Astrocyte (in vitro differentiated cells and primary cell): ENCODE measurements at regions not wholly inside any gene's neighbourhood (a gene's known extent, or its start where the extent isn't known, plus 50 kb on each side); places are given as distances from the start of the nearest gene placed in this dataset.

Source experiments
- DNase-seq: peaks from one replicate; pipeline ENCODE4 v3.0.0-alpha.2; 2010; ENCODE audit warnings: low read depth
- FAIRE-seq: peaks from 2 replicates; lab custom pipeline; 2011; peaks lifted over from hg19 to GRCh38; lab: Jason Lieb, UNC
- H2AFZ ChIP-seq: 2 replicates; pipeline ENCODE4 v1.6.0; 2012; ENCODE audit warnings: low read depth, low read length, inconsistent platforms
- H3K27ac ChIP-seq: 2 replicates; pipeline ENCODE4 v1.5.1; 2011; ENCODE audit warnings: low read depth, low read length, inconsistent platforms
- H3K27me3 ChIP-seq: 2 replicates; pipeline ENCODE4 v1.6.0; 2011; ENCODE audit warnings: low read length, inconsistent platforms; ENCODE audit not compliant: insufficient read depth
- H3K36me3 ChIP-seq: 2 replicates; pipeline ENCODE4 v1.5.1; 2011; ENCODE audit warnings: low read length, inconsistent platforms; ENCODE audit not compliant: insufficient read depth
- H3K4me1 ChIP-seq: 2 replicates; pipeline ENCODE4 v1.5.1; 2011; ENCODE audit warnings: low read length, inconsistent platforms; ENCODE audit not compliant: insufficient read depth
- H3K4me2 ChIP-seq: 2 replicates; pipeline ENCODE4 v1.6.0; 2012; ENCODE audit warnings: low read length, inconsistent platforms
- H3K4me3 ChIP-seq: 2 replicates; pipeline ENCODE4 v1.5.1; 2011; ENCODE audit warnings: low read depth, mild to moderate bottlenecking, low read length, inconsistent platforms; ENCODE audit not compliant: insufficient read depth
- H3K79me2 ChIP-seq: 2 replicates; pipeline ENCODE4 v1.6.0; 2012; ENCODE audit warnings: mild to moderate bottlenecking, low read length, inconsistent platforms; ENCODE audit not compliant: insufficient read depth
- H3K9ac ChIP-seq: 2 replicates; pipeline ENCODE4 v1.6.0; 2012; ENCODE audit warnings: mild to moderate bottlenecking, low read length, inconsistent platforms
- H3K9me3 ChIP-seq: 2 replicates; pipeline ENCODE4 v1.5.1; 2012; ENCODE audit warnings: low read depth, mild to moderate bottlenecking, low read length, inconsistent platforms; ENCODE audit not compliant: insufficient read depth
- H4K20me1 ChIP-seq: 2 replicates; pipeline ENCODE4 v1.6.0; 2012; ENCODE audit warnings: low read length, inconsistent platforms; ENCODE audit not compliant: insufficient read depth
- H3K27ac Mint-ChIP-seq: one replicate; pipeline ENCODE4 v1.8.0; 2021; ENCODE audit warnings: mild to moderate bottlenecking, mixed read lengths; ENCODE audit not compliant: unreplicated experiment
- H3K27me3 Mint-ChIP-seq: one replicate; pipeline ENCODE4 v1.8.0; 2021; ENCODE audit warnings: low read depth, mixed read lengths; ENCODE audit not compliant: unreplicated experiment
- H3K36me3 Mint-ChIP-seq: one replicate; pipeline ENCODE4 v1.8.0; 2021; ENCODE audit warnings: low read depth, mixed read lengths; ENCODE audit not compliant: unreplicated experiment
- H3K4me1 Mint-ChIP-seq: one replicate; pipeline ENCODE4 v1.8.0; 2021; ENCODE audit warnings: low read depth, mixed read lengths; ENCODE audit not compliant: unreplicated experiment
- H3K4me3 Mint-ChIP-seq: one replicate; pipeline ENCODE4 v1.8.0; 2021; ENCODE audit warnings: mild to moderate bottlenecking, moderate library complexity, mixed read lengths; ENCODE audit not compliant: unreplicated experiment
- H3K9me3 Mint-ChIP-seq: one replicate; pipeline ENCODE4 v1.8.0; 2021; ENCODE audit warnings: mild to moderate bottlenecking, mixed read lengths; ENCODE audit not compliant: unreplicated experiment
- CTCF ChIP-seq: IDR thresholded peaks from 2 replicates; pipeline ENCODE4 v1.5.1; 2011; ENCODE audit warnings: low read depth, mild to moderate bottlenecking, inconsistent platforms, low read length, moderate library complexity; ENCODE audit not compliant: insufficient read depth
- EZH2 ChIP-seq: IDR thresholded peaks from 2 replicates; pipeline ENCODE4 v1.6.1; 2012; ENCODE audit warnings: mild to moderate bottlenecking, low read length, inconsistent platforms; ENCODE audit not compliant: insufficient read depth

DNA sequence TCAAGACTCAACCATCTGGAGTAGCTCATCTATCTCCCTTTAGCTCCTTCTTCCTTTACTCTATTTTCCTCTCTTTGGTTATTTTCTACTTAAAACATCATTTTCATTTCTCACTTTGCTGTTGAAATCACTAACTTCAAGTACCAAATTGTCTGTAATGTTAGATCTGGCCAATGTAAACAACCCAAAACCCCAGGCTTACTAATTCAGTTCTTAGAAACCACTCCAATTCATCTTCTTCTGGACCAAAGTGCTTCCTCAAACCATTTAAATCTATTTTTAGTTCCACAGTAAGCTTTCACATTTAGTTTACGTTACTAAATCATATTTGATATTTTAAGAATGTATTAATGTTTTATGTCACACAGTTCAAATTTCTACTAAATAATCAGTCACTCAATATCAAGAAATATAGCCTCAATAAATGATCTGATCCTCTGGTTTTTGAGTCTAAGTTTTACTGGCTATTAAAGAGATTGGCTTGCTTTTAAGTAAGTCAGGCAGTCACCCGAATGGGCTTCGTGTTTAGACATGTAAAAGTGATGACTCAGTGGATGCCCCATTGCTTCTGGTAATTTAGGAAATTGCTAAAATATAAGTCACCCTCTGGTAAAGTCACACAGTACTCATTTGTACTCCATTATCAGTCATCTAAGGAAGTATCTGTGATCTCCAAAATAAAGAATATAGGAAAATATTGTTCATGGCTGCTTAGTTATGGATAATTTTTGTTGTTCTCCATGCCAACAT lies 527.2 kb upstream of the SOX11 start:
- Mint-ChIP-seq H3K4me3 (no peak overlapping the region), H3K36me3 (no peaks in the 10 kb centered on the region), H3K27me3 (no peaks in the 10 kb centered on the region), H3K27ac (peak overlapping the region; percentile 77), H3K9me3 (peaks cover 2% of the 10 kb centered on the region), H3K4me1 (peaks cover 11% of the 10 kb centered on the region)
- peak; percentile 92 for DNase-seq
- Histone ChIP-seq H3K36me3 (no peaks in the 10 kb centered on the region), H3K27me3 (no peaks in the 10 kb centered on the region), H2AFZ (no peak overlapping the region), H3K9me3 (no peaks in the 10 kb centered on the region), H3K9ac (peak overlapping the region; percentile 45), H3K27ac (peak overlapping the region; percentile 78), H3K4me2 (peak overlapping the region; percentile 81), H3K4me1 (peaks cover 14% of the 10 kb centered on the region), H3K4me3 (peak overlapping the region; percentile 22), H4K20me1 (no peaks in the 10 kb centered on the region), H3K79me2 (no peaks in the 10 kb centered on the region)
- no peak for FAIRE-seq
- no peak for TF ChIP-seq EZH2
- TF ChIP-seq CTCF: no peak

DNA sequence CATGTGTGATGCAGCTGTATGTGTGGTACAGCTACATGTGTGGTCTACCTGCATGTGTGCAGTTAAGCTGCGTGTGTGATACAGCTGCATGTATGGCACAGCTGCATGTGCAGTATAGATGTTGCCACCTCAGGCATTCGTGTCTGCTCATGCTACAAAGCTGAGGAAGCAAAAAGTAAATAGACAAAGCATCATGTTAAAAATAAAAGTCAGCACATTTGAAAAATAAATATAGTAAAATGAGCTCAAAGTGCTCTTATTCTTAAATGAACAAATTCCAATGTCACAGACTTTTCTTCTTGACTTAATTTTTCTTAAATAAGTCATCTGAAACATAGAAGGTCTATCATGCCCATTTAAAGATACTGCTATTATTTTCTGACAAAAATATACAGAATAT lies 519.3 kb upstream of the SOX11 start:
- H3K27me3 Mint-ChIP-seq: no peaks in the 10 kb centered on the region
- H3K9me3 Mint-ChIP-seq: no peaks in the 10 kb centered on the region
- H2AFZ ChIP-seq: no peak overlapping the region
- no peaks in the 10 kb centered on the region for H3K36me3 ChIP-seq
- peaks cover 4% of the 10 kb centered on the region for H3K4me1 Mint-ChIP-seq
- no peak for DNase-seq
- H3K27ac Mint-ChIP-seq: no peak overlapping the region
- FAIRE-seq: no peak
- no peak overlapping the region for H3K4me3 ChIP-seq
- H3K36me3 Mint-ChIP-seq: no peaks in the 10 kb centered on the region
- TF ChIP-seq CTCF: no peak
- TF ChIP-seq EZH2: no peak
- H3K79me2 ChIP-seq: no peaks in the 10 kb centered on the region
- no peaks in the 10 kb centered on the region for H3K4me1 ChIP-seq
- H4K20me1 ChIP-seq: no peaks in the 10 kb centered on the region
- no peak overlapping the region for H3K9ac ChIP-seq
- no peaks in the 10 kb centered on the region for H3K9me3 ChIP-seq
- no peaks in the 10 kb centered on the region for H3K27me3 ChIP-seq
- H3K4me3 Mint-ChIP-seq: no peak overlapping the region
- no peak overlapping the region for H3K4me2 ChIP-seq
- no peak overlapping the region for H3K27ac ChIP-seq

DNA sequence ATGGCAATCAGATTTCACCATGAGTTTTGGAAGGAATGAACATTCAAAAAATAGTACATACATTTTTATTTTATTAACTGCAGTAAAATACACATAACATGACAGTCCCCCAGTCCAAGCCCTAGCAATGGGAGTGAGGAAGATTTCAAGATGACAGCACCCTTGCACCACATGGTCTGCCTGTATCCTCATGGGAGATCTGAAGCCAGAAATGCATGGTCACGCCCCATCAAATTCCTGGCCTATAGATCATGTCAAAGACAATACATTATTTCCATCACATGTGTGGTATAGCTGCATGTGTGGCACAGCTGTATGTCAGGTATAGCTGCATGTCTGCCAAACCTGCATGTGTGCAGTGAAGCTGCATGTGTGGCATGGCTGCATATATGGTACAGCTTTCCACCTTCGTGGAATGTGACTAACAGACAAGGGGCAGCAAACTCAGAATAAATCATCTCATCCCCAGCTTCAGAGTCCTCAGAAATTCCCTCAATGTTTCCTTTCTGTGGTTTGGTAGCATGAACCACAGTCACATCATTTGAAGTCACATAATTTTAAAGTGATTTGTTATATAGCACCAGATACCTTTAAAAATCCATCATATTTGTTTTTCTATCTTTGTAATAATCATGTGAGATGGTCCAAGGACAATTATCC lies 518.2 kb upstream of the SOX11 start:
- Histone ChIP-seq H3K27me3 (no peaks in the 10 kb centered on the region), H4K20me1 (no peaks in the 10 kb centered on the region), H3K27ac (no peak overlapping the region), H3K9ac (no peak overlapping the region), H3K4me3 (no peak overlapping the region), H2AFZ (no peak overlapping the region), H3K79me2 (no peaks in the 10 kb centered on the region), H3K36me3 (no peaks in the 10 kb centered on the region), H3K4me2 (no peak overlapping the region), H3K9me3 (no peaks in the 10 kb centered on the region), H3K4me1 (no peaks in the 10 kb centered on the region)
- no peak for FAIRE-seq
- Mint-ChIP-seq H3K4me1 (no peaks in the 10 kb centered on the region), H3K27me3 (no peaks in the 10 kb centered on the region), H3K27ac (no peak overlapping the region), H3K9me3 (no peaks in the 10 kb centered on the region), H3K4me3 (no peak overlapping the region), H3K36me3 (no peaks in the 10 kb centered on the region)
- no peak for TF ChIP-seq CTCF
- TF ChIP-seq EZH2: no peak
- DNase-seq: no peak
